CD4-positive, alpha-beta memory T cell (primary cell): ENCODE measurements at regions not wholly inside any gene's neighbourhood (a gene's known extent, or its start where the extent isn't known, plus 50 kb on each side); places are given as distances from the start of the nearest gene placed in this dataset.

Experiments used
- CTCF ChIA-PET: fragments of 350-600 bp; sonication (Branson Sonifier 250); formaldehyde crosslinking; loops from one replicate; lab custom pipeline; 2021; ENCODE audit warnings: inconsistent platforms; ENCODE audit not compliant: partially characterized antibody; lab: Charles Lee
- POLR2A ChIA-PET: fragments of 350-600 bp; sonication (Branson Sonifier 250); formaldehyde crosslinking; loops from one replicate; lab custom pipeline; 2021; ENCODE audit not compliant: partially characterized antibody; lab: Charles Lee
- DNase-seq, 5 donors: peaks; one replicate each; pipeline versions ENCODE4 v3.0.0 to v3.0.0-alpha.2; 2020 to 2022; ENCODE audit warnings: mixed read lengths in 1 of 5
- H3K27ac ChIP-seq: one replicate; pipeline ENCODE4 v1.7.0; 2013; ENCODE audit warnings: low read depth, low read length
- H3K27me3 ChIP-seq: 2 replicates; pipeline ENCODE4 v1.7.0; 2013; ENCODE audit warnings: mild to moderate bottlenecking, low read length, moderate library complexity; ENCODE audit not compliant: insufficient read depth
- H3K36me3 ChIP-seq: 2 replicates; pipeline ENCODE4 v1.7.0; 2013; ENCODE audit warnings: mild to moderate bottlenecking, low read length, moderate library complexity; ENCODE audit not compliant: insufficient read depth
- H3K4me1 ChIP-seq: 2 replicates; pipeline ENCODE4 v1.7.0; 2013; ENCODE audit warnings: mild to moderate bottlenecking, low read length, moderate library complexity; ENCODE audit not compliant: insufficient read depth
- H3K4me3 ChIP-seq, 2 donors: one replicate each; pipeline ENCODE4 v1.7.0; 2013; ENCODE audit warnings: low read length in 2 of 2, mild to moderate bottlenecking in 1 of 2
- H3K9me3 ChIP-seq, 2 donors: one replicate each; pipeline ENCODE4 v1.7.0; 2013; ENCODE audit warnings: low read length in 2 of 2, control low read depth in 1 of 2; ENCODE audit not compliant: control insufficient read depth in 1 of 2
- H3K27ac Mint-ChIP-seq, 7 donors: one replicate each; pipeline ENCODE4 v1.8.0; 2020 to 2021; ENCODE audit warnings: mixed read lengths in 7 of 7, mild to moderate bottlenecking in 6 of 7, inconsistent platforms in 3 of 7, moderate library complexity in 3 of 7
- H3K27me3 Mint-ChIP-seq, 2 donors: one replicate each; pipeline ENCODE4 v1.8.0; 2020 to 2021; ENCODE audit warnings: mixed read lengths in 2 of 2
- H3K36me3 Mint-ChIP-seq, 2 donors: one replicate each; pipeline ENCODE4 v1.8.0; 2020 to 2021; ENCODE audit warnings: mixed read lengths in 2 of 2, inconsistent platforms in 1 of 2, mild to moderate bottlenecking in 1 of 2
- H3K4me1 Mint-ChIP-seq, 4 donors: one replicate each; pipeline ENCODE4 v1.8.0; 2020 to 2021; ENCODE audit warnings: mixed read lengths in 4 of 4, mild to moderate bottlenecking in 1 of 4
- H3K4me3 Mint-ChIP-seq, 8 donors: one replicate each; pipeline ENCODE4 v1.8.0; 2020 to 2021; ENCODE audit warnings: mixed read lengths in 8 of 8, mild to moderate bottlenecking in 7 of 8, moderate library complexity in 6 of 8, inconsistent platforms in 3 of 8
- H3K9me3 Mint-ChIP-seq, 8 donors: one replicate each; pipeline ENCODE4 v1.8.0; 2020 to 2021; ENCODE audit warnings: mixed read lengths in 8 of 8, mild to moderate bottlenecking in 5 of 8, inconsistent platforms in 3 of 8, moderate library complexity in 1 of 8
- intact Hi-C: fragments of 100-400 bp; cut with micrococcal nuclease; formaldehyde crosslinking; loops from one replicate; pipeline ENCODE4 v1.15.1; 2023

DNA sequence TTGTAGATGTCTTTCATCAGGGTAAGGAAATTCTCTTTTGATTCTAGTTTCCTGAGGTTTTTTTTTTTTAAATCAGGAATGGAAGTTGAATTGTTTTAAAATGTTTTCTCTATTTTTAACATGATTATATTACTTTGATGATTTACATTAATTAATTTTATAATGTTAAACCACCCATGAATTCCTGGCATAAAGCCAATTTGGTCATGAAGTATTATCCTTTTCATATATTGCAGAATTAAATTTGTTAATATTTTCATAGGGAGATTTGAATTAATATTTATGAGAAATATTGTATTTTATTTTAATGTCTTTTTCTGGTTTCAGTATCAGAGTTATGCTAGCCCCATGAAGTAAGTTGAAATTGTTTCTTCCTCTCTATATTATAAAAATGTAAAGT is 144.6 kb downstream of the MAIP1 start:
- Histone ChIP-seq H3K36me3 (no peaks in the 10 kb centered on the region), H3K9me3 (no peaks in the 10 kb centered on the region), H3K4me3 (no peak overlapping the region), H3K27ac (no peak overlapping the region), H3K27me3 (no peaks in the 10 kb centered on the region), H3K4me1 (no peaks in the 10 kb centered on the region)
- no peaks in the 10 kb centered on the region for H3K9me3 Mint-ChIP-seq
- H3K4me1 Mint-ChIP-seq = no peaks in the 10 kb centered on the region
- H3K4me3 Mint-ChIP-seq = no peak overlapping the region
- CTCF ChIA-PET = no interaction called here
- H3K27ac Mint-ChIP-seq = no peak overlapping the region
- POLR2A ChIA-PET = no interaction called here
- H3K27me3 Mint-ChIP-seq = peaks cover 1 to 3% of the 10 kb centered on the region in 2 donors
- intact Hi-C loops = no loop called here
- no peak for DNase-seq
- H3K36me3 Mint-ChIP-seq = no peaks in the 10 kb centered on the region

DNA sequence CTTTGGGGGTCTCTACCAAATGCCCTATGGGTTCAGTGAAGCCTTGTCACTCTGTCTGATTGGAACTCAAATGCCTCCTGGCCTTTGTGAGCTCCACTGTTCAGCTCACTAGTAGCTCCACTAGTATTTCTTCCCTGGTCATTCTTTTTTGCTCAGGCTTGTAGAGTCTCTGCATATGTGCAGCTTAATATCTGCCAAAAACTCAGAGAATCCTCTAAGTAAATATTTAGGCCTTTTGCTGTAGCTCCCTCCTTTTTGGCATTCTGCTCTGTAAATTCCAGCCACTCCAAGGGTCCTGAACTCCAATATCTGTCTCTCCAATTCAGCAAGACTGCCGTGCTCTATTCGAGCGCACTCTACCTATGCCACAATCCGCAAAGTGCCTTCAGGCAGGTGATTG is 146.5 kb downstream of the MAIP1 start:
- Histone ChIP-seq H3K4me3 (no peak overlapping the region), H3K27me3 (no peaks in the 10 kb centered on the region), H3K4me1 (no peaks in the 10 kb centered on the region), H3K27ac (no peak overlapping the region), H3K9me3 (no peaks in the 10 kb centered on the region), H3K36me3 (no peaks in the 10 kb centered on the region)
- no peak for DNase-seq
- intact Hi-C loops = no loop called here
- Mint-ChIP-seq H3K36me3 (no peaks in the 10 kb centered on the region), H3K9me3 (no peaks in the 10 kb centered on the region), H3K4me1 (no peaks in the 10 kb centered on the region), H3K27ac (no peak overlapping the region), H3K4me3 (no peak overlapping the region), H3K27me3 (peaks cover 3% of the 10 kb centered on the region in 2 donors)
- ChIA-PET CTCF (no interaction called here), POLR2A (no interaction called here)

DNA sequence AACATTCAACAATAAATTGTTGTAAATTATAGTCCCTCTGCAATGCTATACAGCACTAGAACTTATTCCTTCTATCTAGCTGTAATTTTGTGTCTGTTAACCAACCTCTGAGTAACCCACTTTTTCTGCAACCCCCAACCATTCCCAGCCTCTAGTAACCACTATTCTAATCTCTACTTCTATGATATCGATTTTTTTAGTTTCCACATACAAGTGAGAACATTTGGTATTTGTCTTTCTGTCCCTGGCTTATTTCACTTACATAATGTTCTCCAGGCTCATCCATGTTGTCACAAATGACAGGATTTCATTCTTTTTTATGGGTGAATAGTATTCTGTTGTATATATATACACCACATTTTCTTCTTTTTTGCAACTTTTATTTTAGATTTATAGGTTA is 147.6 kb downstream of the MAIP1 start:
- Mint-ChIP-seq H3K4me3 (no peak overlapping the region), H3K27me3 (peaks cover 4 to 5% of the 10 kb centered on the region in 2 donors), H3K36me3 (no peaks in the 10 kb centered on the region), H3K27ac (no peak overlapping the region), H3K9me3 (no peaks in the 10 kb centered on the region), H3K4me1 (no peaks in the 10 kb centered on the region)
- Histone ChIP-seq H3K9me3 (no peaks in the 10 kb centered on the region), H3K4me1 (no peaks in the 10 kb centered on the region), H3K4me3 (no peak overlapping the region), H3K36me3 (no peaks in the 10 kb centered on the region), H3K27me3 (no peaks in the 10 kb centered on the region), H3K27ac (no peak overlapping the region)
- intact Hi-C loops = no loop called here
- ChIA-PET CTCF (no interaction called here), POLR2A (no interaction called here)
- DNase-seq = no peak

DNA sequence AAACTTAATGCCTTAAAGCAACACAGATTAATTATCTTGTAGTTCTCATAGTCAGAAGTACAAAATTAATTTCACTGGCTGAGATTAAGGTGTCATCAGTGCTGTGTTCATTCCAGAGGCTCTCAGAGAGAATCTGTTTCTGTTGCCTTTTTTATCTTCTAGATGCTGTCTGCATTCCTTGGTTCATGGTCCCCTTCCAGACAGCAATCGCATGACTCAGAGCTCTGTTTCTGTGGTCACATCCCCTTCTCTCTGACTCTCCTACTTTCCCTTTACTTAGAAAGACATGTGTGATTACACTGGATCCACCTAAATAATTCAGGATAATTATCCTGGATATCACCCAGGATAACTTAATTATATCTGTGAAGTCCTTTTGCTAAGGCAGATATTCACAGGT is 148.6 kb downstream of the MAIP1 start:
- ChIA-PET CTCF (no interaction called here), POLR2A (no interaction called here)
- Mint-ChIP-seq H3K27ac (no peak overlapping the region), H3K27me3 (peaks cover 6 to 8% of the 10 kb centered on the region in 2 donors), H3K9me3 (no peaks in the 10 kb centered on the region), H3K36me3 (no peaks in the 10 kb centered on the region), H3K4me1 (no peaks in the 10 kb centered on the region), H3K4me3 (no peak overlapping the region)
- DNase-seq = no peak
- no peaks in the 10 kb centered on the region for H3K27me3 ChIP-seq
- H3K9me3 ChIP-seq = no peaks in the 10 kb centered on the region
- intact Hi-C loops = no loop called here
- H3K4me1 ChIP-seq = no peaks in the 10 kb centered on the region
- H3K27ac ChIP-seq = no peak overlapping the region
- H3K4me3 ChIP-seq = no peak overlapping the region
- no peaks in the 10 kb centered on the region for H3K36me3 ChIP-seq

DNA sequence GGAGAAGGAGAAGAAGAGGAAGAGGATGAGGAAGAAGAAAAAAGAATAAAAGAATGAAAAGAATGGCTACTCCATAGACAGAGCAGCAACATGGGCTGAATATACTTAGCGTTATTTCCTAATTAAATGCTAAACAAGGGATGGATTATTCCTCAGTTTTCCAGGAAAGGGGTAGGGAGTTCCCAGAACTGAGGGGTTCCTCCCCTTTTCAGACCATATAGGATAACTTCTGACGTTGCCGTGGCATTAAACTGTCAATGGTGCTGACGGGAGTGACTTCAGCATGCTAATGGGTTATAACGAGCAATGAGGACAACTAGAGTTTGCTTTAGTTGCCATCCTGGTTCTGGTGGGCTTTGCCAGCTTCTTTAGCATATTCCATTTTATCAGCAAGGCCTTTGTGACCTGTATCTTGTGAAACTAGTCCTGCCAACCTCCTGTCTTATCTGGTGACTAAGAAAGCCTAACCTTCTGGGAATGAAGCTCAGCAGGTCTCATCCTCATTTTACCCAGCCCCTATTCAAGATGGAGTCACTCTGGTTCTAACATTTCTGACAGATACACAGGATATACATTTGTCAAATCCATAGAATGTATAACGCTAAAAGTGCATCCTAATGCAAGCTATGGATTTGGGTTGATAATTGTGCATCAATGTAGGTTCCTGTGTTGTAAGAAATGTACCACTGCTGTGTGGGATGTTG is 152.3 kb downstream of the MAIP1 start:
- Histone ChIP-seq H3K27ac (no peak overlapping the region), H3K4me1 (no peaks in the 10 kb centered on the region), H3K36me3 (no peaks in the 10 kb centered on the region), H3K4me3 (no peak overlapping the region), H3K9me3 (no peaks in the 10 kb centered on the region), H3K27me3 (no peaks in the 10 kb centered on the region)
- no peak for DNase-seq
- H3K27ac Mint-ChIP-seq = no peak overlapping the region
- H3K4me3 Mint-ChIP-seq = no peak overlapping the region
- H3K36me3 Mint-ChIP-seq = no peaks in the 10 kb centered on the region
- POLR2A ChIA-PET = no interaction called here
- intact Hi-C loops = no loop called here
- H3K27me3 Mint-ChIP-seq = peaks cover 7 to 12% of the 10 kb centered on the region in 2 donors
- peaks cover 0 to 2% (median 0%) of the 10 kb centered on the region in 8 donors for H3K9me3 Mint-ChIP-seq
- CTCF ChIA-PET = no interaction called here
- no peaks in the 10 kb centered on the region for H3K4me1 Mint-ChIP-seq

DNA sequence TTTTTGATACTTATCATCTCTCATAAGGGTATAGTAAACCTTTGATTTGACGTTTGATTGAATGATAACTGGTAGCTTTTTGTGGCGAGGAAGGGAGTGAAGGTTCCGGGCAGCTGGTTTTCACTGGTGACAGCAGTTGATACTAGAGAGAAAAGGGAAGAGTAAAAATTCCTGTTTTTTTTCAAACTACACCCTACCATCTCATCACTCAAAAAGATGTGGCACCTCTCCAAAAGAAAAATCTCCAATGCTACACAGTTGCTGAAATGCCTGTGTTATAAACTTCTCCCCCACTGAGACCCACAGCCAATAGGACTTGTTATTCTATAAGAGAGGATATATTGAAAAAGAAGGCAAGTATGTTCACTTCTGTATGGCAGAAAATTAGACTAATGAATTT is 154.0 kb downstream of the MAIP1 start:
- Histone ChIP-seq H3K27ac (no peak overlapping the region), H3K9me3 (no peaks in the 10 kb centered on the region), H3K36me3 (no peaks in the 10 kb centered on the region), H3K4me1 (no peaks in the 10 kb centered on the region), H3K27me3 (no peaks in the 10 kb centered on the region), H3K4me3 (no peak overlapping the region)
- CTCF ChIA-PET = no interaction called here
- DNase-seq = no peak
- intact Hi-C loops = no loop called here
- Mint-ChIP-seq H3K27me3 (peaks cover 4 to 11% of the 10 kb centered on the region in 2 donors), H3K27ac (no peak overlapping the region), H3K4me3 (no peak overlapping the region), H3K9me3 (peaks cover 0 to 7% (median under 1%) of the 10 kb centered on the region in 8 donors), H3K36me3 (no peaks in the 10 kb centered on the region), H3K4me1 (no peaks in the 10 kb centered on the region)
- POLR2A ChIA-PET = no interaction called here

DNA sequence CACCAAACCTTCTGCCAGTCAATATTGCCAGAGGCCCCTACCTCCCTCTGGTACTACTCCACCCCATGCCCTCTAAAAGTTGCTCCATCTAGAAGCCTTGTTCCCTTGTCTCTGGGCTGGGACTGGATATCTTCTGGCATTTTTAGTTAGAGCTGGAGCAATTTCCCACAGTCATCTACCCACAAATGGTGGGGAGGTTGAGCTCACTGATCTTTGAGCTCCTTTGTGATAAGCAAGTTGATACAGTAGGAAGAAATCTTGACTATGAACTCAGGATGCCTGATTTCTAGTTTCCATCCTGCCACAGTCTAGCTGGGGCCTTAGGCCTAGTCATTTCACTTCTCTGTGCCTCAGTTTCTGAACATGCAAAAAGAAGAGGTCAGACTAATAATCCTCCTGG is 155.0 kb downstream of the MAIP1 start:
- Histone ChIP-seq H3K27ac (no peak overlapping the region), H3K27me3 (no peaks in the 10 kb centered on the region), H3K4me1 (no peaks in the 10 kb centered on the region), H3K36me3 (no peaks in the 10 kb centered on the region), H3K9me3 (no peaks in the 10 kb centered on the region), H3K4me3 (no peak overlapping the region)
- H3K4me3 Mint-ChIP-seq = no peak overlapping the region
- H3K36me3 Mint-ChIP-seq = no peaks in the 10 kb centered on the region
- H3K4me1 Mint-ChIP-seq = no peaks in the 10 kb centered on the region
- no peak overlapping the region for H3K27ac Mint-ChIP-seq
- POLR2A ChIA-PET = no interaction called here
- H3K27me3 Mint-ChIP-seq = peaks cover 4 to 12% of the 10 kb centered on the region in 2 donors
- no peak for DNase-seq
- CTCF ChIA-PET = no interaction called here
- intact Hi-C loops = no loop called here
- H3K9me3 Mint-ChIP-seq = peaks cover 0 to 15% (median 2%) of the 10 kb centered on the region in 8 donors
